Effector memory CD4-positive, alpha-beta T cell (primary cell): ENCODE measurements at regions not wholly inside any gene's neighbourhood (a gene's known extent, or its start where the extent isn't known, plus 50 kb on each side); places are given as distances from the start of the nearest gene placed in this dataset.

Experiments
- DNase-seq, 3 donors: peaks; one replicate each; pipeline ENCODE4 v3.0.0-alpha.2; 2020
- H3K27ac ChIP-seq: 2 replicates; pipeline ENCODE4 v1.7.0; 2013; ENCODE audit warnings: mild to moderate bottlenecking, low read length, moderate library complexity; ENCODE audit not compliant: insufficient read depth, poor library complexity, severe bottlenecking
- H3K27me3 ChIP-seq: replicated peaks from 2 replicates; pipeline ENCODE4 v1.7.0; 2013; ENCODE audit warnings: mild to moderate bottlenecking, low read length; ENCODE audit not compliant: insufficient read depth, control insufficient read depth, poor library complexity, severe bottlenecking
- H3K36me3 ChIP-seq: 2 replicates; pipeline ENCODE4 v1.7.0; 2013; ENCODE audit warnings: mild to moderate bottlenecking, low read length, moderate library complexity; ENCODE audit not compliant: control insufficient read depth, insufficient read depth
- H3K4me1 ChIP-seq: 2 replicates; pipeline ENCODE4 v1.7.0; 2013; ENCODE audit warnings: low read length, mild to moderate bottlenecking; ENCODE audit not compliant: control insufficient read depth, insufficient read depth, poor library complexity, severe bottlenecking
- H3K4me3 ChIP-seq: 2 replicates; pipeline ENCODE4 v1.7.0; 2013; ENCODE audit warnings: low read length, low read depth, mild to moderate bottlenecking; ENCODE audit not compliant: insufficient read depth, poor library complexity, severe bottlenecking
- H3K9me3 ChIP-seq: 2 replicates; pipeline ENCODE4 v1.7.0; 2013; ENCODE audit warnings: mild to moderate bottlenecking, low read length, moderate library complexity; ENCODE audit not compliant: control insufficient read depth

DNA sequence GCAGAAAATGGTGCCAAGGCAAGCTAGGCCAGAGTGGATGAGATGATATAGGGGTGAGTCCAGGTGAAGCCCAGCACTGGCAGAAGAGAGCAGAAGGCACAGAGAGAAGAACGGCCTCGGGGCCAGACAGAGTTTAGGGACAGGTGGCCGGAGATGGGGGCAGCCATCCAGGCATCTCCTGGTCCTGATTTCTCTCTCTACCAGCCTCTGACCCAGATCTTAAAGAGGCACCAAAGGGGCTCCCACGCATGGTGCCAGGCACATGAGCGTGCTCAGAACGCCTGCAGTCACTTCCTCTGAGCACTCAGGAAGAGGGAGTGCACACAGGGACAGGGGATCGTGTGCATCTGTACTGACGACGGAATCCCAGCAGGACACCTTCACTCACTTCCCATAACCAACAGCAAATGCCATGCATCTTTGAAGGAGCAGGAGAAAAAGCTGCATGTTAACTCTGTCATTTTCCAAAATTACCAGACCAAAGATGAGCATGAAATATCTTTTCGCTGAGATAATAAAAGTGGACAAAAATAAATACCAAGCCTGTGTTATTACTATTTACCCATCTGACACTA is 427.8 kb upstream of the MYT1L start:
- Histone ChIP-seq H3K4me3 (no peak overlapping the region), H3K9me3 (no peaks in the 10 kb centered on the region), H3K36me3 (no peaks in the 10 kb centered on the region), H3K27ac (no peak overlapping the region), H3K4me1 (no peaks in the 10 kb centered on the region), H3K27me3 (no peaks in the 10 kb centered on the region)
- no peak for DNase-seq

GRCh38 chr2:2757764-2758163 is 426.7 kb upstream of the MYT1L start:
- no peak for DNase-seq
- Histone ChIP-seq H3K36me3 (no peaks in the 10 kb centered on the region), H3K27ac (no peak overlapping the region), H3K9me3 (no peaks in the 10 kb centered on the region), H3K4me1 (no peaks in the 10 kb centered on the region), H3K4me3 (no peak overlapping the region), H3K27me3 (no peaks in the 10 kb centered on the region)

GRCh38 chr2:2756886-2757285 is 425.8 kb upstream of the MYT1L start:
- no peak for DNase-seq
- no peak overlapping the region for H3K27ac ChIP-seq
- no peaks in the 10 kb centered on the region for H3K4me1 ChIP-seq
- no peaks in the 10 kb centered on the region for H3K27me3 ChIP-seq
- no peaks in the 10 kb centered on the region for H3K9me3 ChIP-seq
- no peak overlapping the region for H3K4me3 ChIP-seq
- no peaks in the 10 kb centered on the region for H3K36me3 ChIP-seq

- H3K4me3 ChIP-seq: no peak overlapping the region
- no peaks in the 10 kb centered on the region for H3K27me3 ChIP-seq
- H3K9me3 ChIP-seq: no peaks in the 10 kb centered on the region
- no peak for DNase-seq
- H3K36me3 ChIP-seq: no peaks in the 10 kb centered on the region
- no peaks in the 10 kb centered on the region for H3K4me1 ChIP-seq
- no peak overlapping the region for H3K27ac ChIP-seq
Measured at GRCh38 chr2:2755990-2756389, 424.9 kb upstream of the MYT1L start.

DNA sequence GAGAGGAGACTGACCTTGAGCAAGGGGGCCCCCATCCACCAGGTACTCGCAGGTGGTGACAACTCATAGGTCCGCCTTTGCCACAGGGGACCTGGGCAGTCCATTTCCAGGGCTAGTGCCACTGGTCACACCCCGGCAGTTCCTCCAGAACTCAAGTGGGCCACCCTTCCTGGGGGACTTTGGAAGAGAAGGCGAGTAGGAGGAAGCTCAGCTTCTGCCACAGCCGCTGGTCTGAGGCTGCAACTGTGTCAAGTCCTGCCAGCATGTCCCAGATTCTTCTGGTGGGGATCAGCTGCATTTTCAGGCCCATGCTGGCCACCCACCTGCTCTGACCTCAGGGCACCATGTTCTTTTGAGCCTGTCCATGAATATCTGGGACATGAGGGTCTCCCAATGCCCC is 423.9 kb upstream of the MYT1L start:
- H3K27me3 ChIP-seq: no peaks in the 10 kb centered on the region

GRCh38 chr2:2751715-2752315 is 420.7 kb upstream of the MYT1L start:
- no peak overlapping the region for H3K4me3 ChIP-seq
- H3K9me3 ChIP-seq: no peaks in the 10 kb centered on the region
- H3K27ac ChIP-seq: no peak overlapping the region
- H3K4me1 ChIP-seq: no peaks in the 10 kb centered on the region
- no peaks in the 10 kb centered on the region for H3K36me3 ChIP-seq
- no peak for DNase-seq
- H3K27me3 ChIP-seq: no peaks in the 10 kb centered on the region

More for the DNA sequence above, 423.9 kb upstream of the MYT1L start:
- no peak overlapping the region for H3K27ac ChIP-seq
- H3K4me1 ChIP-seq: no peaks in the 10 kb centered on the region
- DNase-seq: no peak
- no peaks in the 10 kb centered on the region for H3K36me3 ChIP-seq
- no peak overlapping the region for H3K4me3 ChIP-seq
- no peaks in the 10 kb centered on the region for H3K9me3 ChIP-seq

DNA sequence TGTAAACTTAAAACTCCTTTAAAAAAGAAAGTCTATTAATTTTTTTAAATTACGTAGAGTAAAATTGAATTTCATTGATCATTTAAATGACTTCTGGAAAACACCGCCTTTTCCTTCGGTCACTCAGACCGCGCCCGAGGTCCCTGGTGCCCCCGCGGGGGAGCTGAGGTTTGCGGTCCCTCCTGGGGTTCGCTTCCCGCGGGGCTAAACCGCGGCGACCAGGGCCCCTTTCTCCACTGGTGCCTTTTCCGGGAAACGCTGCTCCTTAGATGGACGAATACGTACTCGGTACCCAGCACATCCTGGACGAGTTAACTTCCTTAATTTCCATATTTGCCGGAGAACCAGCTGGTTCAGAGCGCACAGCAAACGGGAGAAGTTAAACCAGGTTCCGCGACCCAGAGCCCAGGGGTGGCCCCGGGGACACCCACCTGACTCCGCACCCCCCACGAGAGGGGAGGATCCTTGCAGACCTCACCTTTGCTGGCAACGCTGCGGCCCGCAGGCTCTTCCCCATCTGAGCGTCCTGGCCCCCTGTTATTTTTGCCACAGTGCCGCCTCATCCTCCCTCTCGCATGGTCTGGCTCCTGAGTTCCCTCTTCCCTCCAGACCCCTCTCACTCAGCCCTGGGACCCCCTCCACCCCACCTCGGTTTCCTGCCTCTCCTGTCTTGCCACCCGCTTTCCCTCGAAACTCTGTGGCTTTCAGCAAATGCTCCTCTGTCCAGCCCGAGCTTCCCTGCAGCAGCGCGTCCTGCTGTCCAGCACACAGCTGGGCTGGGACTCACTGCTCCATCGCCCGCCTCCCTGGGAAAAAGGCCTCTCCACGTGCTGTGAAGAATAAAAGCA is 420.0 kb upstream of the MYT1L start:
- Histone ChIP-seq H3K4me1 (no peaks in the 10 kb centered on the region), H3K4me3 (no peak overlapping the region), H3K27ac (no peak overlapping the region), H3K27me3 (no peaks in the 10 kb centered on the region), H3K36me3 (no peaks in the 10 kb centered on the region), H3K9me3 (no peaks in the 10 kb centered on the region)
- DNase-seq: no peak

DNA sequence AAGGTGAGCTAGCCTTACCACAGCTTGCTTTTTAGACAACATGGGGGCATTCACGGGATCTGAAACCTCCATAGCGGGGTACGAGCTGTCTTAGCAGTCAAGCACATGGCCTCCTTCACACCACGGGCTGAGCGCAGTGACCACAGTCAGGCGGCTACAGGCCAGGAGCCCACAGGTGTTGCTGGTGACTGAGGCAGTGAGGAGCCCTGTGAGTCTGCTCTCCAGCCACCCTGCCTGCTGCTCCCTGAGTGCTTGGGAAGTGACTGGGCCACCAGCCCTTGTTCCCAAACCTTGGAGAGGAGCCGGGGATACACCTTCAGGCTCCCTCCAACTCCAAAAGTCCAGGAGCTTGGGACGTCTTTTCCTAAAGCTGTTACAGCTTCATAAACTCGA is 418.1 kb upstream of the MYT1L start:
- Histone ChIP-seq H3K9me3 (no peaks in the 10 kb centered on the region), H3K27me3 (no peaks in the 10 kb centered on the region), H3K36me3 (no peaks in the 10 kb centered on the region), H3K4me3 (no peak overlapping the region), H3K4me1 (no peaks in the 10 kb centered on the region), H3K27ac (no peak overlapping the region)
- DNase-seq: no peak

DNA sequence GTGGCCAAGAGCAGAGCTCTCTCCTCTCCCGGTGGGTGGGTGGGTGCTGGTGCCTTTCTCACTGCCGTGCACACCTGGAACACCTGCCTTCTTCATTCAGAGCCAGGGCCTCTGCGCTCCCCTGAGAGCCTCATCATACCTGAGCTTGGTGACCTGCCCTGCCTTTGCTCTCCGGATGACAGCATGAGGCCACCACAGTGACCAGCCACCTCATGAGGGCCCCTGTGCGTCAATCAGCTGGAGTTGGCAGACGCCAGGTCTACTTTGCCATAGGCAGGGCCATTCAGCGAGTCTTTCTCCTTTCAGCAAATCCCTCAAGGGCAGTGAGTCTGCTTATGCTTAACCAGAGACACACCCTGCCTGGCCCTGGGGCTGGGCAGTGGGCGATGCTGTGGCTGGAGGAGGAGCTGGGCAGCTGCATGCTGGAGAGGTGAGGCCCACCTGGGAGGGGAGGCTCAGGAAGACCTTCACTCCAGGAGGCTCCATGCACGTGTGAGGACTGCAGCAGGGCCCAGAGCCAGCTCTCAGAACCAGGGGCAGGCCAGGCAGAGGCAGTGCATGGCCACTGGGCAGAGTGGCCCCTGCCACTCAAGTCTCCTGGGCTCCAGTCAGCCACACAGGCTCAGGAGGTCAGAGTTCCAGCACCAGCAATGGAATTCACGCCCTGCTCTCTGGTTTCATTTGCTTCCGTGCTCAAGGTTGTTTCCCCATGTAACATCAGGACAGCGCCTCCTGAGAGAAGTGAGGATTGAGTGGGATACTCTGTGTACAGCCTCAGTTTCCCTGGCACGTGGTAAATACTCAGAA is 417.5 kb upstream of the MYT1L start:
- Histone ChIP-seq H3K9me3 (no peaks in the 10 kb centered on the region), H3K27ac (no peak overlapping the region)

More for the DNA sequence above, 417.5 kb upstream of the MYT1L start:
- Histone ChIP-seq H3K4me3 (no peak overlapping the region), H3K36me3 (no peaks in the 10 kb centered on the region), H3K27me3 (no peaks in the 10 kb centered on the region), H3K4me1 (no peaks in the 10 kb centered on the region)
- DNase-seq: no peak
